ENCODE measurements at regions not wholly inside any gene's neighbourhood (a gene's known extent, or its start where the extent isn't known, plus 50 kb on each side); places are given as distances from the start of the nearest gene placed in this dataset.
"Not testable (repeated sequence)": the region's sequence is repeated elsewhere in the genome, so short reads cannot be mapped to it uniquely, and the experiment has no call there.

- TF ChIP-seq, protein P1, sequence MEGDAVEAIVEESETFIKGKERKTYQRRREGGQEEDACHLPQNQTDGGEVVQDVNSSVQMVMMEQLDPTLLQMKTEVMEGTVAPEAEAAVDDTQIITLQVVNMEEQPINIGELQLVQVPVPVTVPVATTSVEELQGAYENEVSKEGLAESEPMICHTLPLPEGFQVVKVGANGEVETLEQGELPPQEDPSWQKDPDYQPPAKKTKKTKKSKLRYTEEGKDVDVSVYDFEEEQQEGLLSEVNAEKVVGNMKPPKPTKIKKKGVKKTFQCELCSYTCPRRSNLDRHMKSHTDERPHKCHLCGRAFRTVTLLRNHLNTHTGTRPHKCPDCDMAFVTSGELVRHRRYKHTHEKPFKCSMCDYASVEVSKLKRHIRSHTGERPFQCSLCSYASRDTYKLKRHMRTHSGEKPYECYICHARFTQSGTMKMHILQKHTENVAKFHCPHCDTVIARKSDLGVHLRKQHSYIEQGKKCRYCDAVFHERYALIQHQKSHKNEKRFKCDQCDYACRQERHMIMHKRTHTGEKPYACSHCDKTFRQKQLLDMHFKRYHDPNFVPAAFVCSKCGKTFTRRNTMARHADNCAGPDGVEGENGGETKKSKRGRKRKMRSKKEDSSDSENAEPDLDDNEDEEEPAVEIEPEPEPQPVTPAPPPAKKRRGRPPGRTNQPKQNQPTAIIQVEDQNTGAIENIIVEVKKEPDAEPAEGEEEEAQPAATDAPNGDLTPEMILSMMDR (IDR thresholded peaks at IDR 0.05; ENCODE audit: low read depth, low read length, missing control alignments), result no peak
- no peak for DNase-seq (ENCODE audit: low read depth)
- H3K4me3 ChIP-seq (ENCODE audit: low read depth, low read length), result no peak overlapping the region
- in situ Hi-C loops (cut with HindIII; ENCODE audit: low sequenced_read_pairs), result no loop called here
Observed at GRCh38 chr6:125454351-125454750, 152.6 kb upstream of the HDDC2 start.

GRCh38 chr6:125458493-125458892, 156.7 kb upstream of the HDDC2 start:
- DNase-seq (ENCODE audit: low read depth); in situ Hi-C loops (cut with HindIII; ENCODE audit: low sequenced_read_pairs); H3K4me3 ChIP-seq (ENCODE audit: low read depth, low read length): not testable (repeated sequence)

GRCh38 chr6:125465332-125465731, 163.6 kb upstream of the HDDC2 start:
- DNase-seq (ENCODE audit: low read depth); in situ Hi-C loops (cut with HindIII; ENCODE audit: low sequenced_read_pairs); H3K4me3 ChIP-seq (ENCODE audit: low read depth, low read length): not testable (repeated sequence)

- in situ Hi-C loops (cut with HindIII; ENCODE audit: low sequenced_read_pairs), result no loop called here
- TF ChIP-seq, protein P1 (IDR thresholded peaks at IDR 0.05; ENCODE audit: low read depth, low read length, missing control alignments), result no peak
- no peak overlapping the region for H3K4me3 ChIP-seq (ENCODE audit: low read depth, low read length)
- DNase-seq (ENCODE audit: low read depth), result no peak
Observed at GRCh38 chr6:125469915-125470314, 168.1 kb upstream of the HDDC2 start.

DNA sequence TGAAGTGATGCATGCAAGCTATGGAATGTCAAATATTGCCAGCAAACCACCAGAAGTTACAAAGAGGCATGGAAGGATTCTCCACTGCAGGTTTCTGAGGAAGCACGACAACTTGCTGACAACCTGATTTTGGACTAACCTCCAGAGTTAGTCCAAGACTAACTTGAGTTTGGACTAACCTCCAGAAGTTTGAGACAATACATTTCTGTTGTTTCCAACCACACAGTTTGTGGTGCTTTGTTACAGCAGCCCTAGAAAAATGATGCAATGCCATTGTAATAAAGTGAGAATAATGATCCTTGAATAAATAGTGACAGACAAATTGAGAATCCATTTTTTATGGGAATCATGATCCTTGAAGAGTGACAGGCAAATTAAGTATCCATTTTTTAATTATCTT, 169.9 kb upstream of the HDDC2 start:
- in situ Hi-C loops (cut with HindIII; ENCODE audit: low sequenced_read_pairs), result no loop called here
- H3K4me3 ChIP-seq (ENCODE audit: low read depth, low read length), result no peak overlapping the region
- no peak for DNase-seq (ENCODE audit: low read depth)
- TF ChIP-seq, protein P1 (IDR thresholded peaks at IDR 0.05; ENCODE audit: low read depth, low read length, missing control alignments), result no peak

DNA sequence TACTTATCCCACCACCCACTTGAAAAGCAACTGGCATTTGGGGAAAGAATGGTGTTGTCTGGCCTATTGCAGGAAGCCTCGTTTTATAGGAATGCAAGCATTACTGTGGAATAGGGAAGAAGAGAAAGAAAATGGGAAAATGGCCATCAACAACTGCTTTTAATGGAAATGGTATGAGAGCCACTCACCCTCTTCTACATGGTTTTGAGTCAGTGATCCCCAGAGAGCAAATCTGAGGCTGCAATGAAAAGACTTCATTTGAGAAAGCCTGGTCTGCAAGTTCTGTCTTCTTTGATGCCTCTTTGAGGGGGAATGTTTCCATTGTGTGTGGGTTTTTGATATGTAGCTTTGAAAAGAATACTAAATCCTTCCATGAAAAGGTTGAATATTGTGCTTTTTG, 172.3 kb upstream of the HDDC2 start:
- no peak for DNase-seq (ENCODE audit: low read depth)
- no peak overlapping the region for H3K4me3 ChIP-seq (ENCODE audit: low read depth, low read length)
- TF ChIP-seq, protein P1 (IDR thresholded peaks at IDR 0.05; ENCODE audit: low read depth, low read length, missing control alignments), result no peak
- in situ Hi-C loops (cut with HindIII; ENCODE audit: low sequenced_read_pairs), result no loop called here

DNA sequence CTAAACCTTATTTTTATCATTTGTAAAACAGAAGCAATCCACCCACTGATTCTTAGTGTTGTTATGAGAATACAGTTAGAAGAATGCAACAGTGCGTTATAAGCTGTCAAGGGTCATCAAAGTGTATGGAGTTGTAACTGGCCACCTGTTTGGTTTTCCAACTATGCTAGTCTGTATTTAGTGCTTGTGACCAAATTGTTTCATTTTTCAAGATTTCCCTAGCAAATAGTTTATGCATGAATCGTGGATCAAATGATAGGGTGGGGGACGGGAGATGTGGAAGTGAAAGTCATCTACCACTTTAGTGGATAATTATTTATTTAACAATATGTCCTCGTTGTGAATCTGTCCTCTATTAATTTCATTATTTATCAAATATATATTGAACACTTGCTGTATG, 175.4 kb upstream of the HDDC2 start:
- H3K4me3 ChIP-seq (ENCODE audit: low read depth, low read length), result no peak overlapping the region
- DNase-seq (ENCODE audit: low read depth), result no peak
- in situ Hi-C loops (cut with HindIII; ENCODE audit: low sequenced_read_pairs), result no loop called here
- TF ChIP-seq, protein P1 (IDR thresholded peaks at IDR 0.05; ENCODE audit: low read depth, low read length, missing control alignments), result no peak

- TF ChIP-seq, protein P1 (IDR thresholded peaks at IDR 0.05; ENCODE audit: low read depth, low read length, missing control alignments), result no peak
- DNase-seq (ENCODE audit: low read depth), result no peak
- H3K4me3 ChIP-seq (ENCODE audit: low read depth, low read length), result no peak overlapping the region
- in situ Hi-C loops (cut with HindIII; ENCODE audit: low sequenced_read_pairs), result no loop called here
Observed at GRCh38 chr6:125477844-125478243, 176.1 kb upstream of the HDDC2 start.
